OCI-LY1 (cell line): ENCODE measurements at regions not wholly inside any gene's neighbourhood (a gene's known extent, or its start where the extent isn't known, plus 50 kb on each side); places are given as distances from the start of the nearest gene placed in this dataset.

Source experiments
- H2AFZ ChIP-seq: fragments of 200-600 bp; sonication (generic), shearing (Covaris generic); 2 replicates; pipeline ENCODE4 v1.6.0; 2014; ENCODE audit warnings: antibody characterized with exemption, mild to moderate bottlenecking, low read length
- H3F3A ChIP-seq: fragments of 200-600 bp; sonication (generic), shearing (Covaris generic); 2 replicates; pipeline ENCODE4 v1.6.0; 2014; ENCODE audit warnings: mild to moderate bottlenecking, antibody characterized with exemption, low read length, moderate library complexity; ENCODE audit not compliant: insufficient read depth
- H3K27ac ChIP-seq: fragments of 200-600 bp; sonication (generic); 2 replicates; pipeline ENCODE4 v1.5.1; 2014; ENCODE audit warnings: low read length, mixed run types, mild to moderate bottlenecking, low read depth; ENCODE audit not compliant: poor library complexity, severe bottlenecking
- H3K27me3 ChIP-seq: fragments of 200-600 bp; sonication (generic); 2 replicates; pipeline ENCODE4 v1.6.0; 2014; ENCODE audit warnings: antibody characterized with exemption, mild to moderate bottlenecking, low read length, moderate library complexity; ENCODE audit not compliant: insufficient read depth
- H3K36me3 ChIP-seq: fragments of 200-600 bp; sonication (generic); 2 replicates; pipeline ENCODE4 v1.6.1; 2014; ENCODE audit warnings: mild to moderate bottlenecking, antibody characterized with exemption, low read length, moderate library complexity, mixed read lengths; ENCODE audit not compliant: insufficient read depth
- H3K4me1 ChIP-seq: fragments of 200-600 bp; sonication (generic); 2 replicates; pipeline ENCODE4 v1.5.1; 2014; ENCODE audit warnings: mild to moderate bottlenecking, low read length, moderate library complexity; ENCODE audit not compliant: insufficient read depth, severe bottlenecking
- H3K4me2 ChIP-seq: fragments of 200-600 bp; sonication (generic), shearing (Covaris generic); 2 replicates; pipeline ENCODE4 v1.6.1; 2014; ENCODE audit warnings: low read length
- H3K4me3 ChIP-seq: fragments of 200-600 bp; sonication (generic); 2 replicates; pipeline ENCODE4 v1.5.1; 2014; ENCODE audit warnings: low read length, low read depth, mild to moderate bottlenecking, mixed read lengths; ENCODE audit not compliant: poor library complexity, severe bottlenecking
- H3K79me2 ChIP-seq: fragments of 200-600 bp; shearing (Covaris generic); 2 replicates; pipeline ENCODE4 v1.6.1; 2016; ENCODE audit warnings: mixed run types, low read length, mixed read lengths; ENCODE audit not compliant: insufficient read depth
- H3K9ac ChIP-seq: fragments of 200-600 bp; sonication (generic), shearing (Covaris generic); 2 replicates; pipeline ENCODE4 v1.6.1; 2014; ENCODE audit warnings: mild to moderate bottlenecking, low read length, mixed read lengths
- H3K9me2 ChIP-seq: fragments of 200-600 bp; sonication (generic), shearing (Covaris generic); 2 replicates; pipeline ENCODE4 v1.6.1; 2014; ENCODE audit warnings: low read depth, mild to moderate bottlenecking, low read length, mixed read lengths
- H3K9me3 ChIP-seq: fragments of 200-600 bp; shearing (Covaris generic); 2 replicates; pipeline ENCODE4 v1.6.1; 2014; ENCODE audit warnings: low read length, mixed read lengths
- H4K20me1 ChIP-seq: fragments of 200-600 bp; sonication (generic), shearing (Covaris generic); 2 replicates; pipeline ENCODE4 v1.6.0; 2016; ENCODE audit warnings: mild to moderate bottlenecking, low read length; ENCODE audit not compliant: insufficient read depth
- EZH2 ChIP-seq: fragments of 200-600 bp; sonication (generic), shearing (Covaris generic); IDR thresholded peaks from 2 replicates; pipeline ENCODE4 v1.8.0; 2017; ENCODE audit warnings: borderline replicate concordance, mixed run types, mild to moderate bottlenecking, antibody characterized with exemption, low read length, moderate library complexity, mixed read lengths
- TF ChIP-seq, protein P1 (sequence below): fragments of 200-600 bp; sonication (generic), shearing (Covaris generic); IDR thresholded peaks from 2 replicates; pipeline ENCODE4 v1.5.1; 2017; ENCODE audit warnings: mild to moderate bottlenecking, antibody characterized with exemption, low read length, moderate library complexity, mixed read lengths

DNA sequence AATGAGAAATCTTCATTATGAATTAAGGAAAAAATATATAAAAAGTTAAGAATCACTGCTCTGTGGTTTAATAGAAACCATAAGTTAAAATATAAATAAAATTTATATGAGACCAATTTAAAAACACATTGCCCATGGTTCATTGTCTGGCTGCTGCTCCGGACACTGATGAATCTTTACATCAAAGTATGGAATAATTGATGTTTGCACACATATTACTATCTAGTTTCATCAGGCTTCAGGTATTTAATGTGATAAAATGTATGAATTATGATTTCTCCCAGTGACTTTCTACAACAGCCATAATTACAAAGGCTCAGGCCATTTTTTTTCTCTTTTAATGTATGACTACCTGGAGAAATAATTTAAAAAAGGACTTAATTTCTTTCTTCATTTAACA lies 599.1 kb upstream of the PRMT6 start:
- H3F3A ChIP-seq, result no peaks in the 10 kb centered on the region
- H4K20me1 ChIP-seq, result no peaks in the 10 kb centered on the region
- H3K9me2 ChIP-seq, result no peaks in the 10 kb centered on the region
- H3K36me3 ChIP-seq, result no peaks in the 10 kb centered on the region
- no peaks in the 10 kb centered on the region for H3K9me3 ChIP-seq
- H3K79me2 ChIP-seq, result no peaks in the 10 kb centered on the region
- H3K4me1 ChIP-seq, result no peaks in the 10 kb centered on the region
- H3K9ac ChIP-seq, result no peak overlapping the region
- no peak overlapping the region for H3K27ac ChIP-seq
- no peak overlapping the region for H3K4me2 ChIP-seq
- H2AFZ ChIP-seq, result no peak overlapping the region
- no peak for TF ChIP-seq EZH2
- TF ChIP-seq, protein P1, sequence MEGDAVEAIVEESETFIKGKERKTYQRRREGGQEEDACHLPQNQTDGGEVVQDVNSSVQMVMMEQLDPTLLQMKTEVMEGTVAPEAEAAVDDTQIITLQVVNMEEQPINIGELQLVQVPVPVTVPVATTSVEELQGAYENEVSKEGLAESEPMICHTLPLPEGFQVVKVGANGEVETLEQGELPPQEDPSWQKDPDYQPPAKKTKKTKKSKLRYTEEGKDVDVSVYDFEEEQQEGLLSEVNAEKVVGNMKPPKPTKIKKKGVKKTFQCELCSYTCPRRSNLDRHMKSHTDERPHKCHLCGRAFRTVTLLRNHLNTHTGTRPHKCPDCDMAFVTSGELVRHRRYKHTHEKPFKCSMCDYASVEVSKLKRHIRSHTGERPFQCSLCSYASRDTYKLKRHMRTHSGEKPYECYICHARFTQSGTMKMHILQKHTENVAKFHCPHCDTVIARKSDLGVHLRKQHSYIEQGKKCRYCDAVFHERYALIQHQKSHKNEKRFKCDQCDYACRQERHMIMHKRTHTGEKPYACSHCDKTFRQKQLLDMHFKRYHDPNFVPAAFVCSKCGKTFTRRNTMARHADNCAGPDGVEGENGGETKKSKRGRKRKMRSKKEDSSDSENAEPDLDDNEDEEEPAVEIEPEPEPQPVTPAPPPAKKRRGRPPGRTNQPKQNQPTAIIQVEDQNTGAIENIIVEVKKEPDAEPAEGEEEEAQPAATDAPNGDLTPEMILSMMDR, result no peak
- no peak overlapping the region for H3K4me3 ChIP-seq
- no peaks in the 10 kb centered on the region for H3K27me3 ChIP-seq

DNA sequence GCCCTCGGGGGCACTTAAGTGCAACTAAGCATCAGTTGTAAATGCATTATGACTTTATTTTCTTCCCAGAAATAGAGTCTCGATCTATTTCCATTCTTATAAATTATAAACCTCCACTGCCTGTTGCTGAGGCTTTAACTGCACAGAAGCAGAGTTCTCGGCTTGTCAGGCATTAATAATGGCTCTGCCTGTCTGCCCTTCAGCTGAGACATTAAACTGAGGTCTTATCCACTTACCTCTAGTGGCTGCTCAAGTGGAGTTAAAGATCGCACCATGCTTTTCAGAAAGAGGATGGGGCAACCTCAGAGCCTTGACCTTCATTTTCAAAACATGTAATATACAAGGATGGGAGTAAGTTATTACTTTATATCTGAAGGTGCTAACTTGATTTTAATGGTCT lies 597.6 kb upstream of the PRMT6 start:
- Histone ChIP-seq H3K9ac (no peak overlapping the region), H3K27me3 (no peaks in the 10 kb centered on the region), H2AFZ (no peak overlapping the region), H3F3A (no peaks in the 10 kb centered on the region), H3K4me2 (no peak overlapping the region), H4K20me1 (no peaks in the 10 kb centered on the region), H3K9me3 (no peaks in the 10 kb centered on the region), H3K4me3 (no peak overlapping the region), H3K4me1 (no peaks in the 10 kb centered on the region), H3K27ac (no peak overlapping the region), H3K36me3 (no peaks in the 10 kb centered on the region), H3K79me2 (no peaks in the 10 kb centered on the region), H3K9me2 (no peaks in the 10 kb centered on the region)
- TF ChIP-seq, protein P1, result no peak

DNA sequence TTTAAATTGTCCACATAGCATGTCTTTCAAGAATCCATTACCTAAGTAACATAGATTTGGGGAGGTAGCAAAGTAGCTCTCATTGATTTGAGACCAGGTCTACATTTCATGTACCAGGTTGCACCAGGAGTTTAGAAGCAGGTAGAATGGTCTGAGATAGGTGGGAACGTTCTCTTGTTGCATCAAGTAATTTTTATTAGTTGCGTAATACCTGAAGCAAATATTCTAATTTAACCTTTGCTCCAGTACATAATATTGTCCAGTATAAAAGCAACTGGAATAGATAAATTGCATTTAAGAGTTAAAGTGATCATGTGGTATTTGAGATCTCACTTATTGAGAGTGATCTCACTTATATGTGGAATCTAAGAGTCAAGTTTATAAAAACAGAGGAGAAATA lies 597.1 kb upstream of the PRMT6 start:
- no peaks in the 10 kb centered on the region for H3K36me3 ChIP-seq
- H3K4me3 ChIP-seq, result no peak overlapping the region
- no peak for TF ChIP-seq EZH2
- TF ChIP-seq, protein P1, result no peak
- no peaks in the 10 kb centered on the region for H3K27me3 ChIP-seq
- H3K9me3 ChIP-seq, result no peaks in the 10 kb centered on the region
- no peak overlapping the region for H3K9ac ChIP-seq
- H2AFZ ChIP-seq, result no peak overlapping the region
- H3K79me2 ChIP-seq, result no peaks in the 10 kb centered on the region
- no peaks in the 10 kb centered on the region for H3F3A ChIP-seq
- no peaks in the 10 kb centered on the region for H3K9me2 ChIP-seq
- H3K4me2 ChIP-seq, result no peak overlapping the region
- H3K27ac ChIP-seq, result no peak overlapping the region
- no peaks in the 10 kb centered on the region for H3K4me1 ChIP-seq
- H4K20me1 ChIP-seq, result no peaks in the 10 kb centered on the region
